IPS-20b (cell line): ENCODE measurements at regions not wholly inside any gene's neighbourhood (a gene's known extent, or its start where the extent isn't known, plus 50 kb on each side); places are given as distances from the start of the nearest gene placed in this dataset.
"Not testable (repeated sequence)": the region's sequence is repeated elsewhere in the genome, so short reads cannot be mapped to it uniquely, and the experiment has no call there.

Source experiments
- H3K27ac ChIP-seq: one replicate; pipeline ENCODE4 v1.5.1; 2013; ENCODE audit warnings: low read length
- H3K27me3 ChIP-seq: 2 replicates; pipeline ENCODE4 v1.6.1; 2013; ENCODE audit warnings: mild to moderate bottlenecking, low read length, inconsistent platforms; ENCODE audit not compliant: insufficient read depth
- H3K36me3 ChIP-seq: 2 replicates; pipeline ENCODE4 v1.6.1; 2013; ENCODE audit warnings: low read depth, mild to moderate bottlenecking, inconsistent platforms, low read length, moderate library complexity; ENCODE audit not compliant: insufficient read depth
- H3K4me1 ChIP-seq: 2 replicates; pipeline ENCODE4 v1.6.1; 2013; ENCODE audit warnings: mild to moderate bottlenecking, control low read depth, inconsistent platforms, low read length, moderate library complexity; ENCODE audit not compliant: insufficient read depth
- H3K4me3 ChIP-seq: 2 replicates; pipeline ENCODE4 v1.5.1; 2013; ENCODE audit warnings: mild to moderate bottlenecking, low read length, inconsistent platforms
- H3K9ac ChIP-seq: 2 replicates; pipeline ENCODE4 v1.6.1; 2013; ENCODE audit warnings: low read depth, mild to moderate bottlenecking, inconsistent platforms, low read length, moderate library complexity
- H3K9me3 ChIP-seq: 2 replicates; pipeline ENCODE4 v1.6.1; 2013; ENCODE audit warnings: mild to moderate bottlenecking, low read depth, low read length, inconsistent platforms; ENCODE audit not compliant: insufficient read depth

- not testable (repeated sequence) for H3K4me1 ChIP-seq, H3K27ac ChIP-seq
Measured at GRCh38 chr13:87249847-87250246, 421.3 kb upstream of the SLITRK5 start.

DNA sequence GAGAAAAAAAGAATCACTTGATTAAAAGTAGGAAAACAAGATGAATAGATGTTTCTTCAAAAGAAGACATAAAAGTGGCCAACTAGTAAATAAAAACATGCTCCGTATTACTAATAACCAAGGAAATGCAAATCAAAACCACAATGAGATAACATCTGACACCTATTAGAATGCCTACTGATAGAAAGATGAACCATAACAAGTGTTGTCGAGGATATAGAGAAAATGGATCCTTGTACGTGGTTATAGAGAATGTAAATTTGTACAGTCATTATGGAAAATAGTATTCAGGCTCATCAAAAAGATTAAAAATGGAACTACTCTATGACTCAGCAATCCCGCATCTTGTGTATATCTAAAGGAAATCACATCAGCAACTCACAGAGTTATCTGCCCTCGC is 415.8 kb upstream of the SLITRK5 start:
- Histone ChIP-seq H3K36me3 (no peaks in the 10 kb centered on the region), H3K27me3 (no peaks in the 10 kb centered on the region), H3K4me1 (no peaks in the 10 kb centered on the region), H3K9me3 (no peaks in the 10 kb centered on the region), H3K27ac (no peak overlapping the region), H3K4me3 (no peak overlapping the region), H3K9ac (no peak overlapping the region)

More at GRCh38 chr13:87249847-87250246, 421.3 kb upstream of the SLITRK5 start:
- H3K9ac ChIP-seq, H3K4me3 ChIP-seq, H3K36me3 ChIP-seq, H3K9me3 ChIP-seq, H3K27me3 ChIP-seq: not testable (repeated sequence)

DNA sequence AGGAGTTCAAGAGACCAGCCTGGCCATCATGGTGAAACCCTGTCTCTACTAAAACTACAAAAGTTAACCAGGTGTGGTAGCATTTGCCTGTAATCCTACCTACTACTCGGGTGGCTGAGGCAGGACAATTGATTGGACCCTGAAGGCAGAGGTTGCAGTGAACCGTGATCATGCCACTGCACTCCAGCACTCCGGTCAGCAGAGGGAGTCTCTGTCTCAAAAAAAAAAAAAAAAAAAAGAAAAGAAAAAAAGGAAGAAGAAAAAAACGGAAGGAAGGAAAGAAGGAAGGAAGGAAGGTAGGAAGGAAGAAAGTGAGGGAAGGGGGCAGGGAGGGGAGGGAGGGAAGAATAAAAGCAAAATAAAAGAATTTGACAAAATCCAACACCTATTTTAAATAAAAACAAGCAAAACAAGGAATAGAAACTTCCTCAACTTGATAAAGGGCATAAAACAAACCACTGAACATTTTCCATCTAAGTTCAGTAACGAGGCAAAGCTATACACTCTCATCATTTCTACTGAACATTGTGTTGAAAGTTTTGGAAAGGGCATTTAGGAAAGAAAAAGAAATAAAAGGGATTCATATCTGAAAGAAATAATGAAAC is 411.6 kb upstream of the SLITRK5 start:
- H3K9me3 ChIP-seq: no peaks in the 10 kb centered on the region
- H3K36me3 ChIP-seq: no peaks in the 10 kb centered on the region
- no peaks in the 10 kb centered on the region for H3K27me3 ChIP-seq
- no peak overlapping the region for H3K9ac ChIP-seq
- no peak overlapping the region for H3K27ac ChIP-seq
- H3K4me1 ChIP-seq: no peaks in the 10 kb centered on the region
- no peak overlapping the region for H3K4me3 ChIP-seq

- Histone ChIP-seq H3K9me3 (no peaks in the 10 kb centered on the region), H3K36me3 (no peaks in the 10 kb centered on the region), H3K4me1 (no peaks in the 10 kb centered on the region), H3K27me3 (no peaks in the 10 kb centered on the region), H3K27ac (no peak overlapping the region), H3K9ac (no peak overlapping the region), H3K4me3 (no peak overlapping the region)
Measured at GRCh38 chr13:87274209-87274819, 396.9 kb upstream of the SLITRK5 start.

DNA sequence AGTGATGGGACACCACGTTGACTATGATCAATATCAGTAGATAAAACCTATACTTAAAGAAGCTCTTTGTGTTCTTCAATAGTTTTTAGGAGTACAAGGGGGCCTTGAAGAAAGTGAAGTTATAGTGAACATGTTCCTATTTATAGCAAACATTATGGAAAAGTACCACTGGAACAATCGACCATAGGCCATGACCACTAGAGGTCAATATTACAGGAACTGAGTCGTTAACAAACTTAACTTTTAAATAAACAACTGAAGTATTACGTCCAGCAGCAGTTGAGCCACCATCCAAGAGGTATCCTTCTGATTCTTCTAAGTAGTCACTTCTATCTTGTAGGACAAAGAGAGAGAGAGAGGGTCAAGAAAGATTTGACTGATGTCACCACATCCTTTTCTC is 391.0 kb upstream of the SLITRK5 start:
- Histone ChIP-seq H3K36me3 (no peaks in the 10 kb centered on the region), H3K27me3 (no peaks in the 10 kb centered on the region), H3K4me1 (no peaks in the 10 kb centered on the region), H3K9ac (no peak overlapping the region), H3K27ac (no peak overlapping the region), H3K4me3 (no peak overlapping the region), H3K9me3 (no peaks in the 10 kb centered on the region)

DNA sequence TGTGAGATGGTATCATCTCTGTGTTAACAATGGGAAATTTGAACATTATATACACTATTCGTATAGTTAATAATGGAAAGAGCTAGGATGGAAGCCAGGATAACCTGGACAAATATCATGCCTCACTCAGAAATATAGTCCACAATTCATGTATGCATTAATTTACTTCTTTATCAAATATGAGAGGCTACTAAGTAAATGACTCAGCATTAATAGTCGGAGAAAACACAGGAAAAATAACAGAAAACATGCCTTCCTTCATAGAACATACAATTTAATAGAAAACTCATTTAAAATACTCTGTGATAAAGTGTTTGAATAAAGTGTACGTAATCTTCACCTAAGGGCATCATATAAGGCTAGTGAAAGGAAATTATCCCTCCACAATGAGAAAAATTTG is 383.4 kb upstream of the SLITRK5 start:
- H3K4me3 ChIP-seq: no peak overlapping the region
- H3K9ac ChIP-seq: no peak overlapping the region
- no peaks in the 10 kb centered on the region for H3K9me3 ChIP-seq
- H3K27ac ChIP-seq: no peak overlapping the region
- H3K27me3 ChIP-seq: no peaks in the 10 kb centered on the region
- no peaks in the 10 kb centered on the region for H3K36me3 ChIP-seq
- no peaks in the 10 kb centered on the region for H3K4me1 ChIP-seq

DNA sequence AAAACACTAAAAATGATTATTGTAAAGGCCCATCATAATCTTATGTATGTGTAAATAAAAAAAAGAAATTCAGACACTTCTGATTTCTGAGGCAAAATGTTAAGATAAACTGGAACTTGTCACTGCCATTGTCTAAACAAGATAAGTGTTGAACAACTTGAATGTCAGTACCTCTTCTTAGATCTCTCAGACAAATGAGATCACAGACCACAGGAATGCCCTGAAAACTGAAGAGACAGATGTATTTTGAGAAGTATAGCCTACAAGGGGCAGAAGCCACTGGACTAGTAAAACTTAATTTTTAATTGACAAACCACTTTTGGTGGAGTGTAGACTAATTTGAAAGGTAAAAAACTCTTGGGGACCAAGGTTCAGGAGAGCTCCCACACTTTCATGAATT is 375.5 kb upstream of the SLITRK5 start:
- H3K4me1 ChIP-seq: no peaks in the 10 kb centered on the region

DNA sequence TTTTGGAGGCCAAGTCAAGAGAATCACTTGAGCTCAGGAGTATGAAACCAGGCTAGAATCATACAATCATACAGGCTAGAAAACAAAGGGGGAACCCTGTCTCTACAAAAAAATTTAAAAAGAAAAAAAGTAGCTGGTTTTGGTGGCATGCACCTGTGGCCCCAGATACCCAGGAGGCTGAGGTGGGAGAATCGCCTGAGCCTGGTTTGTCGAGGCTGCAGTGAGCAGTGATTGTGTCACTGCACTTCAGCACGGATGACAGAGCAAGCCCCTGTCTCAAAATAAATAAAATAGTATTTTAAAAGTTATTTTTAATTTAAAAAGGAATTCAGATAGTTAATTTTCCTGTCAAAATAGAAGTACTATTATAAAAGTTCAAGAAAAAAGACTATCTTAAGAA is 369.1 kb upstream of the SLITRK5 start:
- Histone ChIP-seq H3K27me3 (no peaks in the 10 kb centered on the region), H3K4me3 (no peak overlapping the region), H3K9ac (no peak overlapping the region), H3K36me3 (no peaks in the 10 kb centered on the region), H3K4me1 (no peaks in the 10 kb centered on the region), H3K27ac (no peak overlapping the region), H3K9me3 (no peaks in the 10 kb centered on the region)

More for the DNA sequence above, 375.5 kb upstream of the SLITRK5 start:
- no peak overlapping the region for H3K9ac ChIP-seq
- H3K27me3 ChIP-seq: no peaks in the 10 kb centered on the region
- H3K36me3 ChIP-seq: no peaks in the 10 kb centered on the region
- no peak overlapping the region for H3K4me3 ChIP-seq
- H3K27ac ChIP-seq: no peak overlapping the region
- H3K9me3 ChIP-seq: no peaks in the 10 kb centered on the region

- Histone ChIP-seq H3K36me3 (no peaks in the 10 kb centered on the region), H3K4me1 (no peaks in the 10 kb centered on the region), H3K27me3 (no peaks in the 10 kb centered on the region), H3K9ac (no peak overlapping the region), H3K9me3 (no peaks in the 10 kb centered on the region), H3K27ac (no peak overlapping the region), H3K4me3 (no peak overlapping the region)
Measured at GRCh38 chr13:87302931-87303330, 368.2 kb upstream of the SLITRK5 start.

- H3K9me3 ChIP-seq: no peaks in the 10 kb centered on the region
- H3K27ac ChIP-seq: no peak overlapping the region
- no peaks in the 10 kb centered on the region for H3K4me1 ChIP-seq
- no peak overlapping the region for H3K4me3 ChIP-seq
- H3K36me3 ChIP-seq: no peaks in the 10 kb centered on the region
- no peaks in the 10 kb centered on the region for H3K27me3 ChIP-seq
- H3K9ac ChIP-seq: no peak overlapping the region
Measured at GRCh38 chr13:87311165-87311564, 360.0 kb upstream of the SLITRK5 start.

GRCh38 chr13:87314822-87315221 is 356.3 kb upstream of the SLITRK5 start:
- H3K4me1 ChIP-seq: no peaks in the 10 kb centered on the region
- no peak overlapping the region for H3K4me3 ChIP-seq
- no peaks in the 10 kb centered on the region for H3K36me3 ChIP-seq
- no peaks in the 10 kb centered on the region for H3K27me3 ChIP-seq
- no peak overlapping the region for H3K27ac ChIP-seq
- no peaks in the 10 kb centered on the region for H3K9me3 ChIP-seq
- no peak overlapping the region for H3K9ac ChIP-seq

GRCh38 chr13:87322386-87322785 is 348.8 kb upstream of the SLITRK5 start:
- Histone ChIP-seq H3K4me3 (no peak overlapping the region), H3K27me3 (no peaks in the 10 kb centered on the region), H3K27ac (no peak overlapping the region), H3K36me3 (no peaks in the 10 kb centered on the region), H3K4me1 (no peaks in the 10 kb centered on the region), H3K9me3 (no peaks in the 10 kb centered on the region), H3K9ac (no peak overlapping the region)
